HEK293T (cell line): ENCODE measurements at regions not wholly inside any gene's neighbourhood (a gene's known extent, or its start where the extent isn't known, plus 50 kb on each side); places are given as distances from the start of the nearest gene placed in this dataset.

Experiments used
- CTCF ChIA-PET: fragments of 350-600 bp; formaldehyde crosslinking; extraction: SDS; loops from one replicate; lab custom pipeline; 2021; ENCODE audit warnings: antibody characterized with exemption, inconsistent platforms; lab: Yijun Ruan, JAX
- POLR2A ChIA-PET: fragments of 350-600 bp; formaldehyde crosslinking; extraction: SDS; loops from one replicate; lab custom pipeline; 2020; ENCODE audit warnings: antibody characterized with exemption, inconsistent platforms; lab: Yijun Ruan, JAX
- DNase-seq: peaks from one replicate; pipeline ENCODE4 v3.0.0; 2012; ENCODE audit warnings: mixed read lengths; ENCODE audit errors: extremely low spot score
- ARNT ChIP-seq: fragments of 450-650 bp; IDR thresholded peaks from 2 replicates; pipeline ENCODE4 v1.6.1; 2017; ENCODE audit warnings: mild to moderate bottlenecking
- BHLHE40 ChIP-seq: fragments of 450-650 bp; IDR thresholded peaks from 2 replicates; pipeline ENCODE4 v1.6.1; 2016; ENCODE audit warnings: mild to moderate bottlenecking, moderate library complexity, borderline replicate concordance
- CTBP1 ChIP-seq: fragments of 450-650 bp; IDR thresholded peaks from 2 replicates; pipeline ENCODE4 v1.6.1; 2016; ENCODE audit warnings: borderline replicate concordance
- ELF4 ChIP-seq: fragments of 450-650 bp; IDR thresholded peaks from 2 replicates; pipeline ENCODE4 v1.6.1; 2017; ENCODE audit warnings: antibody characterized with exemption
- FOXA1 ChIP-seq: fragments of 450-650 bp; IDR thresholded peaks from 2 replicates; pipeline ENCODE4 v1.6.1; 2016; ENCODE audit warnings: mild to moderate bottlenecking
- FOXK2 ChIP-seq: fragments of 450-650 bp; IDR thresholded peaks from 2 replicates; pipeline ENCODE4 v1.6.1; 2016; ENCODE audit warnings: mild to moderate bottlenecking
- FOXM1 ChIP-seq: fragments of 450-650 bp; IDR thresholded peaks from 2 replicates; pipeline ENCODE4 v1.6.1; 2017; ENCODE audit warnings: mild to moderate bottlenecking, borderline replicate concordance
- HDGF ChIP-seq: fragments of 450-650 bp; IDR thresholded peaks from 2 replicates; pipeline ENCODE4 v1.6.1; 2017; ENCODE audit warnings: antibody characterized with exemption, borderline replicate concordance
- L3MBTL2 ChIP-seq: fragments of 450-650 bp; conservative IDR thresholded peaks from 2 replicates; pipeline ENCODE4 v1.6.1; 2016; ENCODE audit warnings: mild to moderate bottlenecking
- LEF1 ChIP-seq: fragments of 450-650 bp; IDR thresholded peaks from 2 replicates; pipeline ENCODE4 v1.6.1; 2017; ENCODE audit warnings: mild to moderate bottlenecking, borderline replicate concordance
- NFRKB ChIP-seq: fragments of 450-650 bp; IDR thresholded peaks from 2 replicates; pipeline ENCODE4 v1.6.1; 2016; ENCODE audit warnings: mild to moderate bottlenecking, moderate library complexity
- PKNOX1 ChIP-seq: fragments of 450-650 bp; IDR thresholded peaks from 2 replicates; pipeline ENCODE4 v1.6.1; 2016
- SP1 ChIP-seq: fragments of 450-650 bp; IDR thresholded peaks from 2 replicates; pipeline ENCODE4 v1.6.1; 2017
- SUZ12 ChIP-seq: fragments of 450-650 bp; IDR thresholded peaks from 2 replicates; pipeline ENCODE4 v1.6.1; 2016; ENCODE audit warnings: mild to moderate bottlenecking
- TARDBP ChIP-seq: fragments of 450-650 bp; IDR thresholded peaks from 2 replicates; pipeline ENCODE4 v1.6.1; 2016
- ZNF384 ChIP-seq: fragments of 450-650 bp; IDR thresholded peaks from 2 replicates; pipeline ENCODE4 v1.6.1; 2016

GRCh38 chr4:165720411-165721082 lies 152.5 kb upstream of the TLL1 start:
- CTCF ChIA-PET, result no interaction called here
- DNase-seq, result no peak
- POLR2A ChIA-PET, result no interaction called here
- TF ChIP-seq L3MBTL2, result no peak
- no peak for TF ChIP-seq BHLHE40
- TF ChIP-seq SUZ12, result no peak
- TF ChIP-seq FOXA1, result no peak
- TF ChIP-seq ZNF384, result no peak
- TF ChIP-seq CTBP1, result no peak
- no peak for TF ChIP-seq PKNOX1
- no peak for TF ChIP-seq SP1
- no peak for TF ChIP-seq ARNT
- no peak for TF ChIP-seq FOXK2
- TF ChIP-seq ELF4, result no peak
- no peak for TF ChIP-seq NFRKB
- no peak for TF ChIP-seq TARDBP
- no peak for TF ChIP-seq FOXM1
- no peak for TF ChIP-seq HDGF

GRCh38 chr4:165721815-165722214 lies 151.2 kb upstream of the TLL1 start:
- DNase-seq, result no peak
- no peak for TF ChIP-seq BHLHE40
- no peak for TF ChIP-seq CTBP1
- no peak for TF ChIP-seq PKNOX1
- no peak for TF ChIP-seq ELF4
- TF ChIP-seq LEF1, result no peak
- TF ChIP-seq ZNF384, result no peak
- no peak for TF ChIP-seq SUZ12
- no peak for TF ChIP-seq L3MBTL2
- TF ChIP-seq FOXK2, result no peak
- TF ChIP-seq NFRKB, result no peak
- TF ChIP-seq FOXM1, result no peak
- TF ChIP-seq TARDBP, result no peak
- no peak for TF ChIP-seq FOXA1
- TF ChIP-seq ARNT, result no peak
- TF ChIP-seq HDGF, result no peak
- no peak for TF ChIP-seq SP1
- ChIA-PET CTCF (no interaction called here), POLR2A (no interaction called here)

- CTCF ChIA-PET, result no interaction called here
- no peak for TF ChIP-seq TARDBP
- no peak for TF ChIP-seq FOXA1
- no peak for TF ChIP-seq SP1
- TF ChIP-seq LEF1, result no peak
- POLR2A ChIA-PET, result no interaction called here
- DNase-seq, result no peak
Measured at GRCh38 chr4:165723051-165723795, 149.8 kb upstream of the TLL1 start.

GRCh38 chr4:165724786-165725185 lies 148.3 kb upstream of the TLL1 start:
- ChIA-PET POLR2A (no interaction called here), CTCF (no interaction called here)
- DNase-seq, result no peak
- TF ChIP-seq SUZ12 (no peak), FOXK2 (no peak), TARDBP (no peak), CTBP1 (no peak), FOXM1 (no peak), PKNOX1 (no peak), FOXA1 (no peak), ZNF384 (no peak), ARNT (no peak), NFRKB (no peak), ELF4 (no peak), LEF1 (no peak), SP1 (no peak), HDGF (no peak), BHLHE40 (no peak)

- POLR2A ChIA-PET, result no interaction called here
- CTCF ChIA-PET, result no interaction called here
- no peak for DNase-seq
- TF ChIP-seq FOXM1, result no peak
- no peak for TF ChIP-seq BHLHE40
- no peak for TF ChIP-seq PKNOX1
- no peak for TF ChIP-seq HDGF
- no peak for TF ChIP-seq L3MBTL2
- no peak for TF ChIP-seq LEF1
- no peak for TF ChIP-seq NFRKB
- TF ChIP-seq ELF4, result no peak
- TF ChIP-seq ARNT, result no peak
- no peak for TF ChIP-seq SP1
- no peak for TF ChIP-seq ZNF384
- TF ChIP-seq CTBP1, result no peak
- no peak for TF ChIP-seq FOXK2
- TF ChIP-seq FOXA1, result no peak
Measured at GRCh38 chr4:165725352-165725751, 147.7 kb upstream of the TLL1 start.
